Neural cell (in vitro differentiated cells): ENCODE measurements at regions not wholly inside any gene's neighbourhood (a gene's known extent, or its start where the extent isn't known, plus 50 kb on each side); places are given as distances from the start of the nearest gene placed in this dataset.

Experiments used
- CTCF ChIP-seq: fragments of 450-650 bp; IDR thresholded peaks from 2 replicates; pipeline ENCODE4 v1.5.1; 2014; ENCODE audit warnings: antibody characterized with exemption, mild to moderate bottlenecking, moderate library complexity; ENCODE audit not compliant: poor library complexity, severe bottlenecking
- EP300 ChIP-seq: fragments of 450-650 bp; conservative IDR thresholded peaks from 2 replicates; pipeline ENCODE4 v1.6.1; 2014; ENCODE audit warnings: antibody characterized with exemption, mild to moderate bottlenecking, moderate library complexity; ENCODE audit not compliant: poor library complexity, severe bottlenecking
- EZH2 ChIP-seq: fragments of 200-600, 300-800 bp; shearing (Covaris generic), sonication (generic); IDR thresholded peaks from 2 replicates; pipeline ENCODE4 v1.6.1; 2014; ENCODE audit warnings: antibody characterized with exemption, low read length, borderline replicate concordance, mild to moderate bottlenecking; ENCODE audit not compliant: insufficient read depth, poor library complexity, severe bottlenecking
- MXI1 ChIP-seq: fragments of 450-650 bp; conservative IDR thresholded peaks from 2 replicates; pipeline ENCODE4 v1.6.1; 2014; ENCODE audit warnings: antibody characterized with exemption, mild to moderate bottlenecking; ENCODE audit not compliant: poor library complexity, severe bottlenecking
- POLR2AphosphoS5 ChIP-seq: IDR thresholded peaks from 2 replicates; pipeline ENCODE4 v1.6.1; 2012
- RAD21 ChIP-seq: fragments of 450-650 bp; conservative IDR thresholded peaks from 2 replicates; pipeline ENCODE4 v1.6.1; 2014; ENCODE audit warnings: antibody characterized with exemption, mild to moderate bottlenecking, moderate library complexity
- REST ChIP-seq: IDR thresholded peaks from 2 replicates; pipeline ENCODE4 v1.6.1; 2012; ENCODE audit warnings: borderline replicate concordance
- SMC3 ChIP-seq: fragments of 450-650 bp; conservative IDR thresholded peaks from 2 replicates; pipeline ENCODE4 v1.6.1; 2014; ENCODE audit warnings: antibody characterized with exemption, mild to moderate bottlenecking, moderate library complexity; ENCODE audit not compliant: poor library complexity
- TAF1 ChIP-seq: IDR thresholded peaks from 2 replicates; pipeline ENCODE4 v1.6.1; 2012; ENCODE audit warnings: low read depth

DNA sequence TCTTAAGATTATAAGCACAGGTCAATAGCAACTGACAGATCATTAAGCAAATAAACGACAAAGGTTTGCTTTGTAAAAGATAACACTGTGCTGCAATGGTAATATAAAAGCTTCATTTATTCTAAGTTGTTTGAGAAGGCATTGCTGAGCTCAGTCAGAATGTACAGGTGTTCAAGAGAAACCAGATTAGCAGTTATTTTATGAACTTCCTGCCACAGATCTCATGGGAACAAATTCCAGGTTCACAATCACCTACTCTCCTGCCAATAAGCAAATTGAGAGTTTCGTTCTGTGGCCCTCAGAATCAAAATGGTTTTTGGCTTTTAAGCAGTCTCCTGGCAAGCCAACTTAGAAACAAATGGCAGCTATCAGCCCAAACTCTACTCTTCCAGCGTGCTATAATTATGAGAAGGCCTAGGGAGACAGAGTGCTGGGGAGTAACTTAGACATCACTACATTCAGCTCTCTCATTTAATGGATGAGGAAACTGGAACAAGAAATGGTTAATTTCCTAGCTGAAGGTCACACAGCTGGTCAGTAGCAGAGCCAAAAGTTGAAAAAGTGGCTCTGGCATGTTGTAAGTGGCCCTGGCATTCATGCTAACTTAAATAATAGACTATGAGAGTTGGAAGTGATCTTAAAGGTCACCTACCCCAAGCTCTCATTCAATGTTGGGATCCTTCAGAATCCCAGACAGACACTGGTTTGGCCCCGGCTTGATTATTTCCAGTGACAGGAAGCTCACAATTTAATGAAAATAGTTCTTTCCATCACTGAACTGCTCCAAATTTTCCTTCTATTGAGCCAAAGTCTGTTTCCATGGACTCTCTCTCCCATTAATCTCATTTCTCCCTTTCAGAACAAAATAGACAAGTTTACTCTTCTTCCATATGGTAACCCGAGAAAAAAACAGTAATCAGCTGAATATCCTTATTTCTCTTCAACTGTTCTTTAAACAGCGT is 82.6 kb upstream of the EDEM3 start:
- TF ChIP-seq CTCF (no peak), EZH2 (no peak), EP300 (no peak), TAF1 (no peak), POLR2AphosphoS5 (no peak), RAD21 (no peak), REST (no peak), SMC3 (no peak), MXI1 (no peak)
